ENCODE measurements at regions not wholly inside any gene's neighbourhood (a gene's known extent, or its start where the extent isn't known, plus 50 kb on each side); places are given as distances from the start of the nearest gene placed in this dataset.

GRCh38 chr3:27990324-27990723 is 251.1 kb upstream of the CMC1 start:
- DNase-seq = no peak
- ATAC-seq (replicated peaks) = no peak
- Mint-ChIP-seq H3K27me3 (no peaks in the 10 kb centered on the region), H3K9me3 (no peaks in the 10 kb centered on the region), H3K4me1 (ENCODE audit: low read depth in 2 of 2) (peaks cover 0 to 2% of the 10 kb centered on the region in 2 donors), H3K36me3 (ENCODE audit: insufficient read depth) (no peaks in the 10 kb centered on the region), H3K4me3 (no peak overlapping the region), H3K27ac (no peak overlapping the region)

- H3K27ac Mint-ChIP-seq = no peak overlapping the region
- no peaks in the 10 kb centered on the region for H3K27me3 Mint-ChIP-seq
- H3K4me1 Mint-ChIP-seq (ENCODE audit: low read depth in 2 of 2) = peaks cover 0 to 2% of the 10 kb centered on the region in 2 donors
- no peak for ATAC-seq (replicated peaks)
- no peak overlapping the region for H3K4me3 Mint-ChIP-seq
- H3K9me3 Mint-ChIP-seq = no peaks in the 10 kb centered on the region
- no peaks in the 10 kb centered on the region for H3K36me3 Mint-ChIP-seq (ENCODE audit: insufficient read depth)
- no peak for DNase-seq
Measured at GRCh38 chr3:27990837-27991236, 250.6 kb upstream of the CMC1 start.

DNA sequence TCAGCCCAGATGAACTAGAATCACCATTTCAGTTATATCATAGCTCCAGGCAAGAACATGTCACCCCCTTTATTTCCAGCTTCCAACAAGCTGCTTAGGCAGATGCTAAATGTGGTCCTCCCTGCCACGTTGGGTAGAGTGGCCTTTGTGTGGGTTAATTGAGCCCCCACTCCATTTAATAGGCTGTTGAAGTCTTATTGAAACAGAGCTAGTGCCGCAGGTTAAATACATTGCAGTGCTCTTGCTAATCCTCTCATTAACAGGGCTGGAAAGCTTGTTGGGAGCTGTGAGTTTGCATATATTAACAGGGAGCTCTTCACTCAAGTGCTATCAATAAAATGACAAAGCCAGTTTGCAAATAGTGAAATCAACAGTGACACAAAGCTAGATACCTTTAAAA is 248.4 kb upstream of the CMC1 start:
- no peak overlapping the region for H3K4me3 Mint-ChIP-seq
- H3K27me3 Mint-ChIP-seq = no peaks in the 10 kb centered on the region
- no peak overlapping the region for H3K27ac Mint-ChIP-seq
- no peaks in the 10 kb centered on the region for H3K36me3 Mint-ChIP-seq (ENCODE audit: insufficient read depth)
- no peak for ATAC-seq (replicated peaks)
- H3K4me1 Mint-ChIP-seq (ENCODE audit: low read depth in 2 of 2) = peaks cover 2 to 5% of the 10 kb centered on the region in 2 donors
- no peak for DNase-seq
- no peaks in the 10 kb centered on the region for H3K9me3 Mint-ChIP-seq

DNA sequence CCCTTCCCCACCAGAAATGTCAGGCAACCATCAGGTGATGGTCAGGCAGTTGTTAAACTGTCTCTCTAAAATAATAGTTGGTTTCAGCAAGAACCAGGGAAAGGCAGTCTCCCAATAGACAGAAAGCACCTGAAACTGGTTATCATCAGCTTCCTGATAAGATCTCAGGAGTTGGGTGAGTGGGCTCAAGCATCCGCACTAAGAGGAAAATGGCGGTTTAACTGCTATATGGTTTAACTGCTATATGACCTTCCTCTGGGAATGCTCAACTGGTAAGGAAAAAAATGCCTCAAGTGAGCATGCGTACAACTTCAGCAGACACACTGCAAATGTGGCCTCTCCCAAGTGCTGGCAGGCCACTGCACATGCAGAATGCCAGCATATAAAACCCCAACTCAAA is 240.8 kb upstream of the CMC1 start:
- no peak overlapping the region for H3K27ac Mint-ChIP-seq
- no peaks in the 10 kb centered on the region for H3K27me3 Mint-ChIP-seq
- H3K36me3 Mint-ChIP-seq (ENCODE audit: insufficient read depth) = no peaks in the 10 kb centered on the region
- ATAC-seq (replicated peaks) = no peak
- no peak overlapping the region for H3K4me3 Mint-ChIP-seq
- no peak for DNase-seq
- peaks cover 0 to 1% of the 10 kb centered on the region in 2 donors for H3K9me3 Mint-ChIP-seq
- H3K4me1 Mint-ChIP-seq (ENCODE audit: low read depth in 2 of 2) = peaks cover 0 to 6% of the 10 kb centered on the region in 2 donors

- DNase-seq (peak in 1 of 3 experiments; percentile 7), ATAC-seq (replicated peaks) (peak; percentile 33)
- peaks cover 0 to 1% of the 10 kb centered on the region in 2 donors for H3K9me3 Mint-ChIP-seq
- peak overlapping the region; percentile 56 to 79 for H3K4me3 Mint-ChIP-seq
- H3K27me3 Mint-ChIP-seq = no peaks in the 10 kb centered on the region
- H3K36me3 Mint-ChIP-seq (ENCODE audit: insufficient read depth) = no peaks in the 10 kb centered on the region
- H3K4me1 Mint-ChIP-seq (ENCODE audit: low read depth in 2 of 2) = peaks cover 0 to 25% of the 10 kb centered on the region in 2 donors
- H3K27ac Mint-ChIP-seq = peak overlapping the region in 1 of 2 donors; percentile 95
Measured at GRCh38 chr3:28008235-28008634, 233.2 kb upstream of the CMC1 start.

GRCh38 chr3:28012830-28013229 is 228.6 kb upstream of the CMC1 start:
- Mint-ChIP-seq H3K9me3 (no peaks in the 10 kb centered on the region), H3K36me3 (ENCODE audit: insufficient read depth) (no peaks in the 10 kb centered on the region), H3K27ac (no peak overlapping the region), H3K27me3 (no peaks in the 10 kb centered on the region), H3K4me3 (no peak overlapping the region), H3K4me1 (ENCODE audit: low read depth in 2 of 2) (peaks cover 10 to 33% of the 10 kb centered on the region in 2 donors)
- no peak for DNase-seq
- no peak for ATAC-seq (replicated peaks)

DNA sequence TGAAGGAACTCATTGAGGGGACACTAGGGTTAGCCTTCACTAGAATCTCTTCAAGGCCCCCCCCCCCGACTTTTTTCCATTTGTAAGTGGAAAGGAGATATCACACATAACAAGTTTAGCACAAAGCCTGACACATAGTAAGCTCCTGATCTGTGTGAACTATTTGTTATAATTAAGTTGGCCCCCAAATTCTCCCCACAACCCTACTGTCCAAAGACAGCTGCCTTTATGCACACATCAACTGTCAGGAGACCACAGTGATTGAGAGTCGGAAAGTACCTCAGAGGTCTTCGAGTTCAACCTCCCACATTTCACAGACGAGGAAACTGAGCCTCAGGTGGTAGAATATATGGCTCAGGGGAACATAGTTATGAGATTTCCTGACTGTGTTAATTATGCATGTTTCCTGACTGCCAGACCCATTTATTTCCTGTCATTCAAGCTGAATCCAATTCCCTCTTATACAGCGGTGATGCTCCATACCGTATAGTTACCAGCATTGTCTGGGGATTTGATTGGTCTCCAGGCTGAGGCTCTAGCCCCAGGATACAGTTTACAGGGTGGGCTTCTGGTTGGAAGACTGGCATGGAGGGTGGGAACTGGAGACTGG is 227.4 kb upstream of the CMC1 start:
- no peak for ATAC-seq (replicated peaks)
- Mint-ChIP-seq H3K36me3 (ENCODE audit: insufficient read depth) (no peaks in the 10 kb centered on the region), H3K27me3 (no peaks in the 10 kb centered on the region), H3K27ac (no peak overlapping the region), H3K9me3 (no peaks in the 10 kb centered on the region), H3K4me1 (ENCODE audit: low read depth in 2 of 2) (peaks cover 12 to 25% of the 10 kb centered on the region in 2 donors), H3K4me3 (no peak overlapping the region)
- DNase-seq = no peak

- Mint-ChIP-seq H3K36me3 (ENCODE audit: insufficient read depth) (no peaks in the 10 kb centered on the region), H3K4me1 (ENCODE audit: low read depth in 2 of 2) (peaks cover 11 to 18% of the 10 kb centered on the region in 2 donors), H3K27ac (no peak overlapping the region), H3K4me3 (no peak overlapping the region), H3K27me3 (no peaks in the 10 kb centered on the region), H3K9me3 (peaks cover 6 to 7% of the 10 kb centered on the region in 2 donors)
- no peak for DNase-seq
- no peak for ATAC-seq (replicated peaks)
Measured at GRCh38 chr3:28018925-28019718, 222.3 kb upstream of the CMC1 start.

DNA sequence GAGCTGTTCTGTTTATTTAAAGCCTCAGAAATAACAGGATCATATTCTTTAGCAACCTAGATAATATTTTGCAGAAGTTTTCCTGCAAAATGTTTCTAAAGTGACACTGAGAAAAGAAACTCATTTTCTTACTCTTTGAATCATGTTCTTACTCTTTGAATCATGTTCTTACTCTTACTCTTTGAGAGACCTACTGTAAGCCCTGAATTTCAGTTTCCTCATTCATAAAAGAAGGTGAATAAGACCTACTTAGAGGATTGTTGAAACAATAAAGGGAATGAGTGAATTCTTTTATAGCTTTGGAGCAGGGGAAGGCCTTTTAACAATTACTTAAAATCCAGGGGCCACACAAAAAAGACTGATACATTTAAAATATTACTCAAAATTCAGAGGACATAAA is 221.7 kb upstream of the CMC1 start:
- H3K27me3 Mint-ChIP-seq = no peaks in the 10 kb centered on the region

DNA sequence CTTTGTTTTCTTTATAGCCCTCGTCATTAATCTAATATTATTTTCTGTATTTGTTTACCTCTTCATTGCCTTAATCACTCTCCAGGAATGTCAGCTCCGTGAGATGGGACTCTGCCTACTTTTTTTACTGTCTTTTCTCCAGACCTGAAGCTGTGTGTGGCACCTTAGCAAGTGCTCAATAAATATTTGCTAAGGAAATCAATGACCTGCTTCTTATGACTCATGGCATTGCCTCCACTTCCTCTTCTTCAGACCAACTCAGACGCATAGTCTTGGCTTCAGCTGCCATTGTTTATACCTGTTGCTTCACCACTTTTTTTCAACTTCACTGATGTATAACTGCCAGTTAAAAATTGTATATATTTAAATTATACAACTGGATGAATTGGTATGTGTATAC is 218.5 kb upstream of the CMC1 start:
- no peaks in the 10 kb centered on the region for H3K36me3 Mint-ChIP-seq (ENCODE audit: insufficient read depth)
- H3K27me3 Mint-ChIP-seq = no peaks in the 10 kb centered on the region
- H3K9me3 Mint-ChIP-seq = peaks cover 7% of the 10 kb centered on the region in 2 donors
- H3K4me1 Mint-ChIP-seq (ENCODE audit: low read depth in 2 of 2) = peaks cover 5 to 8% of the 10 kb centered on the region in 2 donors
- H3K4me3 Mint-ChIP-seq = no peak overlapping the region
- no peak for DNase-seq
- no peak for ATAC-seq (replicated peaks)
- no peak overlapping the region for H3K27ac Mint-ChIP-seq

More for the DNA sequence above, 221.7 kb upstream of the CMC1 start:
- Mint-ChIP-seq H3K4me1 (ENCODE audit: low read depth in 2 of 2) (peaks cover 11 to 18% of the 10 kb centered on the region in 2 donors), H3K36me3 (ENCODE audit: insufficient read depth) (no peaks in the 10 kb centered on the region), H3K27ac (no peak overlapping the region), H3K4me3 (no peak overlapping the region), H3K9me3 (peaks cover 7% of the 10 kb centered on the region in 2 donors)
- DNase-seq (no peak), ATAC-seq (replicated peaks) (no peak)

DNA sequence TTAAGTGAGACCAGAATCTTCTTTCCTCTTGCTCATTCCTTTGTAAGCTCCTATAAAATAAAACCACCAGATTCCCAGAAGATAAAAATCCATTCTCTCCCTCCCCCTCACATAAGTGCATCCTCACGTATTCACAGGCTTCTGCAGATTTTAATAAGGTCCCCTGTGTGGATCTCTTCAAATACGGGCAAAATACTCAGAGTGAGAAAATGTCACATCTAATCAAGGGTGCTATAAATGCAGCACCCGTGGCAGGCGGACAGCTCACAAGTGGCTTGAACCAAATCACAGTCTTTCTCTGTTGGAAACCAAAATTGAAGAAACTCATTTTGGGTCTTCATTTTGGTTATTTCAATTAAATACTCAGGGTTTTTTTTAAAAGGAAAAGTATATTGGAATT is 212.9 kb upstream of the CMC1 start:
- no peak for DNase-seq
- H3K9me3 Mint-ChIP-seq = peaks cover 13 to 23% of the 10 kb centered on the region in 2 donors
- no peak overlapping the region for H3K27ac Mint-ChIP-seq
- no peak overlapping the region for H3K4me3 Mint-ChIP-seq
- no peaks in the 10 kb centered on the region for H3K36me3 Mint-ChIP-seq (ENCODE audit: insufficient read depth)
- peaks cover 0 to 1% of the 10 kb centered on the region in 2 donors for H3K4me1 Mint-ChIP-seq (ENCODE audit: low read depth in 2 of 2)
- no peak for ATAC-seq (replicated peaks)
- H3K27me3 Mint-ChIP-seq = no peaks in the 10 kb centered on the region

- no peak overlapping the region for H3K27ac Mint-ChIP-seq
- peaks cover 8 to 17% of the 10 kb centered on the region in 2 donors for H3K9me3 Mint-ChIP-seq
- H3K4me3 Mint-ChIP-seq = no peak overlapping the region
- H3K4me1 Mint-ChIP-seq (ENCODE audit: low read depth in 2 of 2) = peaks cover 0 to 2% of the 10 kb centered on the region in 2 donors
- no peaks in the 10 kb centered on the region for H3K36me3 Mint-ChIP-seq (ENCODE audit: insufficient read depth)
- no peak for ATAC-seq (replicated peaks)
- peaks cover 0 to 6% of the 10 kb centered on the region in 2 donors for H3K27me3 Mint-ChIP-seq
- DNase-seq = no peak
Measured at GRCh38 chr3:28033059-28033784, 208.2 kb upstream of the CMC1 start.

- H3K27me3 Mint-ChIP-seq = peaks cover 0 to 6% of the 10 kb centered on the region in 2 donors
- H3K9me3 Mint-ChIP-seq = peaks cover 6 to 9% of the 10 kb centered on the region in 2 donors
- no peak for DNase-seq
- ATAC-seq (replicated peaks) = no peak
- no peaks in the 10 kb centered on the region for H3K36me3 Mint-ChIP-seq (ENCODE audit: insufficient read depth)
- H3K27ac Mint-ChIP-seq = peak overlapping the region in 1 of 2 donors; percentile 70
- H3K4me3 Mint-ChIP-seq = no peak overlapping the region
- peaks cover 0 to 2% of the 10 kb centered on the region in 2 donors for H3K4me1 Mint-ChIP-seq (ENCODE audit: low read depth in 2 of 2)
Measured at GRCh38 chr3:28036599-28037575, 204.5 kb upstream of the CMC1 start.

Measured in effector memory CD8-positive, alpha-beta T cell (primary cell).